ENCODE measurements at regions not wholly inside any gene's neighbourhood (a gene's known extent, or its start where the extent isn't known, plus 50 kb on each side); places are given as distances from the start of the nearest gene placed in this dataset.

DNA sequence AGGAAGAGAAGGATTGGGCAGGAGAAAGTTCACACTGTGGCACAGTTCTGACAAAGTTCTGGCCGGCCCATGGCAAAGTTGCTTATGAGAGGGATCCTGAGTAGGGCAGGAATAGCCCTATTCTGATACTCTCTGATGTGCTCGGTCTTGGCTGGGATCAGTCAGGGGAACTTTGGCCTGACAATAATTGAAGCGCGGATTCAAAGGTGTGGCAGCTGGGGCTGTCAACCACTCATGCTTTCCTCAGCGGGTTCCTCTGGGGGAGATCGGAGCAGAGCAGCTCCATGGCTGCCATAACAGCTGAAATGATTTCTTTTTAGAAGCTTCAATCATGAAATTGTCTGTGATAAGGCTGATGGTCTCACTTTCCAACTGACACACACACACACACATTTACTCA is 714.1 kb downstream of the DHX35 start:
- H3K27ac Mint-ChIP-seq, result no peak overlapping the region
- peaks cover 0 to 9% (median 3%) of the 10 kb centered on the region in 7 donors for H3K9me3 Mint-ChIP-seq
- H3K4me1 Mint-ChIP-seq, result no peaks in the 10 kb centered on the region
- Histone ChIP-seq H4K20me1 (ENCODE audit: insufficient read depth, low read length) (no peaks in the 10 kb centered on the region), H3K27me3 (ENCODE audit: control insufficient read depth in 2 of 2, insufficient read depth in 2 of 2, low read length in 2 of 2) (no peaks in the 10 kb centered on the region), H3K36me3 (replicated peaks in 1 of 2; ENCODE audit: control insufficient read depth in 1 of 2, insufficient read depth in 2 of 2, low read length in 2 of 2) (no peaks in the 10 kb centered on the region), H3K9me3 (replicated peaks in 1 of 2; ENCODE audit: control insufficient read depth in 1 of 2, insufficient read depth in 1 of 2, low read length in 2 of 2) (peaks cover 0 to 9% of the 10 kb centered on the region in 2 donors), H3K4me2 (replicated peaks; ENCODE audit: extremely low read depth, low read length, poor library complexity, severe bottlenecking) (no peak overlapping the region), H3K4me3 (replicated peaks in 1 of 3; ENCODE audit: low read depth in 2 of 3, low read length in 3 of 3) (no peak overlapping the region), H3K27ac (ENCODE audit: low read depth in 1 of 2, low read length in 2 of 2) (no peak overlapping the region), H3K4me1 (ENCODE audit: control insufficient read depth in 1 of 2, insufficient read depth in 2 of 2, low read length in 2 of 2) (no peaks in the 10 kb centered on the region), H3K9ac (ENCODE audit: insufficient read depth, low read length, poor library complexity, severe bottlenecking) (no peak overlapping the region), H3K79me2 (ENCODE audit: insufficient read depth, low read length) (no peaks in the 10 kb centered on the region), H2AFZ (ENCODE audit: insufficient read depth, low read depth, low read length, poor library complexity, severe bottlenecking) (no peak overlapping the region)
- no peak for DNase-seq
- TF ChIP-seq, protein P1, sequence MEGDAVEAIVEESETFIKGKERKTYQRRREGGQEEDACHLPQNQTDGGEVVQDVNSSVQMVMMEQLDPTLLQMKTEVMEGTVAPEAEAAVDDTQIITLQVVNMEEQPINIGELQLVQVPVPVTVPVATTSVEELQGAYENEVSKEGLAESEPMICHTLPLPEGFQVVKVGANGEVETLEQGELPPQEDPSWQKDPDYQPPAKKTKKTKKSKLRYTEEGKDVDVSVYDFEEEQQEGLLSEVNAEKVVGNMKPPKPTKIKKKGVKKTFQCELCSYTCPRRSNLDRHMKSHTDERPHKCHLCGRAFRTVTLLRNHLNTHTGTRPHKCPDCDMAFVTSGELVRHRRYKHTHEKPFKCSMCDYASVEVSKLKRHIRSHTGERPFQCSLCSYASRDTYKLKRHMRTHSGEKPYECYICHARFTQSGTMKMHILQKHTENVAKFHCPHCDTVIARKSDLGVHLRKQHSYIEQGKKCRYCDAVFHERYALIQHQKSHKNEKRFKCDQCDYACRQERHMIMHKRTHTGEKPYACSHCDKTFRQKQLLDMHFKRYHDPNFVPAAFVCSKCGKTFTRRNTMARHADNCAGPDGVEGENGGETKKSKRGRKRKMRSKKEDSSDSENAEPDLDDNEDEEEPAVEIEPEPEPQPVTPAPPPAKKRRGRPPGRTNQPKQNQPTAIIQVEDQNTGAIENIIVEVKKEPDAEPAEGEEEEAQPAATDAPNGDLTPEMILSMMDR (IDR thresholded peaks at IDR 0.05), result no peak
- H3K27me3 Mint-ChIP-seq (ENCODE audit: low read depth in 3 of 3), result no peaks in the 10 kb centered on the region
- H3K36me3 Mint-ChIP-seq, result no peaks in the 10 kb centered on the region
- 100% methylated on average over 4 of the region's 6 CpGs for WGBS (ENCODE audit: insufficient coverage)
- no peak overlapping the region for H3K4me3 Mint-ChIP-seq
- intact Hi-C loops (cut with micrococcal nuclease), result no loop called here

GRCh38 chr20:39674842-39675241 is 712.7 kb downstream of the DHX35 start:
- Histone ChIP-seq H3K79me2 (ENCODE audit: insufficient read depth, low read length) (no peaks in the 10 kb centered on the region), H4K20me1 (ENCODE audit: insufficient read depth, low read length) (no peaks in the 10 kb centered on the region), H3K4me3 (replicated peaks in 1 of 3; ENCODE audit: low read depth in 2 of 3, low read length in 3 of 3) (no peak overlapping the region), H3K9me3 (replicated peaks in 1 of 2; ENCODE audit: control insufficient read depth in 1 of 2, insufficient read depth in 1 of 2, low read length in 2 of 2) (peaks cover 0 to 4% of the 10 kb centered on the region in 2 donors), H3K27ac (ENCODE audit: low read depth in 1 of 2, low read length in 2 of 2) (no peak overlapping the region), H2AFZ (ENCODE audit: insufficient read depth, low read depth, low read length, poor library complexity, severe bottlenecking) (no peak overlapping the region), H3K4me2 (replicated peaks; ENCODE audit: extremely low read depth, low read length, poor library complexity, severe bottlenecking) (no peak overlapping the region), H3K9ac (ENCODE audit: insufficient read depth, low read length, poor library complexity, severe bottlenecking) (no peak overlapping the region), H3K27me3 (ENCODE audit: control insufficient read depth in 2 of 2, insufficient read depth in 2 of 2, low read length in 2 of 2) (no peaks in the 10 kb centered on the region), H3K36me3 (replicated peaks in 1 of 2; ENCODE audit: control insufficient read depth in 1 of 2, insufficient read depth in 2 of 2, low read length in 2 of 2) (no peaks in the 10 kb centered on the region), H3K4me1 (ENCODE audit: control insufficient read depth in 1 of 2, insufficient read depth in 2 of 2, low read length in 2 of 2) (no peaks in the 10 kb centered on the region)
- 35% methylated on average over 2 of the region's 2 CpGs for WGBS (ENCODE audit: insufficient coverage)
- DNase-seq, result no peak
- intact Hi-C loops (cut with micrococcal nuclease), result no loop called here
- Mint-ChIP-seq H3K4me1 (no peaks in the 10 kb centered on the region), H3K27ac (no peak overlapping the region), H3K27me3 (ENCODE audit: low read depth in 3 of 3) (no peaks in the 10 kb centered on the region), H3K4me3 (no peak overlapping the region), H3K36me3 (no peaks in the 10 kb centered on the region), H3K9me3 (peaks cover 0 to 8% (median 1%) of the 10 kb centered on the region in 7 donors)
- TF ChIP-seq, protein P1 (IDR thresholded peaks at IDR 0.05), result no peak
